ENCODE measurements at regions not wholly inside any gene's neighbourhood (a gene's known extent, or its start where the extent isn't known, plus 50 kb on each side); places are given as distances from the start of the nearest gene placed in this dataset.

DNA sequence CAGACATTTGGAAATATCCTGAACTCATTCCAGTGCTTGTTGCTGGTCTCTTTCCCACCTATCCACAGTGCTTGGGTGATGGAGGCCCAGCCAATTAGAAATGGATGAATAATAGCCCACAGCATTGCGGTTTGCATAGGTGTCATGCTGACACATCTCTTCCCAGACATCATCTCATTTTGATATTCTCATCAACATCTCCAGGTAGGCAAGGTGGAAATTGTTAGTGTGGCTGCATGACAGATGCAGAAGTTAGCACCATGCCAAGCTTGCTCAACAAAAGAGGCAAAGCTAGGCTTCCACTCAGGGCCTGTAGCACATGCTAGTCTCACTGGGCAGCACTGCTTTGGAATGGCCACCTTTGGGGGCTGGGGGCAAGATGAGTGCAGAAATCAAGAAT lies 1118.9 kb downstream of the VRK1 start:
- Histone ChIP-seq H2BK120ac (ENCODE audit: low read depth, low read length) (no peak overlapping the region), H3K4me3 (ENCODE audit: insufficient read depth, low read depth, low read length) (no peak overlapping the region), H3K4me2 (ENCODE audit: low read depth, low read length) (no peak overlapping the region), H3K27me3 (ENCODE audit: control insufficient read depth, insufficient read depth, low read length) (no peaks in the 10 kb centered on the region), H4K91ac (ENCODE audit: insufficient read depth, low read depth, low read length) (no peak overlapping the region), H3K56ac (ENCODE audit: extremely low read depth, insufficient read depth, low read length) (no peak overlapping the region), H2AK5ac (ENCODE audit: low read depth, low read length) (no peak overlapping the region), H3K18ac (ENCODE audit: low read depth, low read length) (no peak overlapping the region), H3K9me3 (ENCODE audit: control insufficient read depth, insufficient read depth, low read length) (peaks cover 35% of the 10 kb centered on the region), H2AK9ac (replicated peaks; ENCODE audit: low read depth, low read length, poor library complexity) (no peak overlapping the region), H3K23ac (ENCODE audit: low read depth, low read length) (no peak overlapping the region), H3K9me1 (ENCODE audit: insufficient read depth, low read length) (no peaks in the 10 kb centered on the region), H3K14ac (replicated peaks; ENCODE audit: low read depth, low read length) (no peak overlapping the region), H2BK5ac (ENCODE audit: low read depth, low read length, poor library complexity, severe bottlenecking) (no peak overlapping the region), H3K27ac (ENCODE audit: insufficient read depth, low read length) (no peak overlapping the region), H2AFZ (replicated peaks; ENCODE audit: low read length, poor library complexity) (no peak overlapping the region), H4K8ac (ENCODE audit: low read depth in 2 of 2, low read length in 2 of 2) (no peak overlapping the region), H3K4me1 (ENCODE audit: control insufficient read depth, insufficient read depth, low read length) (no peaks in the 10 kb centered on the region), H3K79me1 (ENCODE audit: low read depth in 1 of 2, low read length in 2 of 2) (no peaks in the 10 kb centered on the region), H4K5ac (ENCODE audit: low read depth, low read length) (no peak overlapping the region), H2BK20ac (ENCODE audit: low read depth, low read length) (no peak overlapping the region), H3K36me3 (ENCODE audit: control insufficient read depth, insufficient read depth, low read length) (no peaks in the 10 kb centered on the region), H3K4ac (ENCODE audit: low read depth, low read length) (no peak overlapping the region), H2BK15ac (ENCODE audit: low read depth, low read length) (no peak overlapping the region), H4K20me1 (ENCODE audit: insufficient read depth, low read length) (no peaks in the 10 kb centered on the region), H3K9ac (ENCODE audit: low read depth, low read length) (no peak overlapping the region)
- no TSS peak for BruUV-seq (replicated peaks)
- ATAC-seq (ENCODE audit: low read depth), result no peak
- no CpG with 5 or more reads among the region's 1 CpG for WGBS, 2 experiments (ENCODE audit: extremely low coverage in 2 of 2, insufficient read length in 1 of 2)
- DNase-seq, result no peak
- intact Hi-C loops (cut with micrococcal nuclease) (no loop called here), dilution Hi-C loops (cut with HindIII; ENCODE audit: low sequenced_read_pairs, unreplicated experiment) (no loop called here), in situ Hi-C loops (cut with MboI; ENCODE audit: low sequenced_read_pairs) (no loop called here)
- POLR2A ChIA-PET (ENCODE audit: unreplicated experiment), result no interaction called here
- TF ChIP-seq, protein P1, sequence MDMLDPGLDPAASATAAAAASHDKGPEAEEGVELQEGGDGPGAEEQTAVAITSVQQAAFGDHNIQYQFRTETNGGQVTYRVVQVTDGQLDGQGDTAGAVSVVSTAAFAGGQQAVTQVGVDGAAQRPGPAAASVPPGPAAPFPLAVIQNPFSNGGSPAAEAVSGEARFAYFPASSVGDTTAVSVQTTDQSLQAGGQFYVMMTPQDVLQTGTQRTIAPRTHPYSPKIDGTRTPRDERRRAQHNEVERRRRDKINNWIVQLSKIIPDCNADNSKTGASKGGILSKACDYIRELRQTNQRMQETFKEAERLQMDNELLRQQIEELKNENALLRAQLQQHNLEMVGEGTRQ (IDR thresholded peaks at IDR 0.05; ENCODE audit: low read depth, low read length), result no peak
- no peak for TF ChIP-seq POLR2A (IDR thresholded peaks at IDR 0.05; ENCODE audit: low read depth, low read length)
- no peak for TF ChIP-seq CEBPB (IDR thresholded peaks at IDR 0.05; ENCODE audit: low read depth, low read length)
- no peak for TF ChIP-seq RFX5 (IDR thresholded peaks at IDR 0.05; ENCODE audit: low read depth, low read length)
- no peak for TF ChIP-seq MAZ (IDR thresholded peaks at IDR 0.05; ENCODE audit: borderline replicate concordance, low read depth, low read length)
- TF ChIP-seq RCOR1 (IDR thresholded peaks at IDR 0.05; ENCODE audit: insufficient replicate concordance, low read length), result no peak
- TF ChIP-seq BHLHE40 (IDR thresholded peaks at IDR 0.05; ENCODE audit: low read depth, low read length), result no peak
- no peak for TF ChIP-seq MAFK (IDR thresholded peaks at IDR 0.05; ENCODE audit: low read depth, low read length)
- TF ChIP-seq, protein P2, sequence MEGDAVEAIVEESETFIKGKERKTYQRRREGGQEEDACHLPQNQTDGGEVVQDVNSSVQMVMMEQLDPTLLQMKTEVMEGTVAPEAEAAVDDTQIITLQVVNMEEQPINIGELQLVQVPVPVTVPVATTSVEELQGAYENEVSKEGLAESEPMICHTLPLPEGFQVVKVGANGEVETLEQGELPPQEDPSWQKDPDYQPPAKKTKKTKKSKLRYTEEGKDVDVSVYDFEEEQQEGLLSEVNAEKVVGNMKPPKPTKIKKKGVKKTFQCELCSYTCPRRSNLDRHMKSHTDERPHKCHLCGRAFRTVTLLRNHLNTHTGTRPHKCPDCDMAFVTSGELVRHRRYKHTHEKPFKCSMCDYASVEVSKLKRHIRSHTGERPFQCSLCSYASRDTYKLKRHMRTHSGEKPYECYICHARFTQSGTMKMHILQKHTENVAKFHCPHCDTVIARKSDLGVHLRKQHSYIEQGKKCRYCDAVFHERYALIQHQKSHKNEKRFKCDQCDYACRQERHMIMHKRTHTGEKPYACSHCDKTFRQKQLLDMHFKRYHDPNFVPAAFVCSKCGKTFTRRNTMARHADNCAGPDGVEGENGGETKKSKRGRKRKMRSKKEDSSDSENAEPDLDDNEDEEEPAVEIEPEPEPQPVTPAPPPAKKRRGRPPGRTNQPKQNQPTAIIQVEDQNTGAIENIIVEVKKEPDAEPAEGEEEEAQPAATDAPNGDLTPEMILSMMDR (conservative IDR thresholded peaks at IDR 0.05; ENCODE audit: low read depth, low read length), result no peak
- no peak for TF ChIP-seq RAD21 (IDR thresholded peaks at IDR 0.05; ENCODE audit: low read length)
- no peak for TF ChIP-seq CHD1 (IDR thresholded peaks at IDR 0.05; ENCODE audit: low read depth, low read length)
- TF ChIP-seq NFE2L2 (IDR thresholded peaks at IDR 0.05; ENCODE audit: low read depth, low read length), result no peak
- no peak for TF ChIP-seq SMC3 (IDR thresholded peaks at IDR 0.05; ENCODE audit: low read depth, low read length)
- TF ChIP-seq MXI1 (IDR thresholded peaks at IDR 0.05; ENCODE audit: borderline replicate concordance, low read depth, low read length), result no peak
- no peak for TF ChIP-seq FOS (IDR thresholded peaks at IDR 0.05; ENCODE audit: low read depth, low read length)
- TF ChIP-seq, protein P3, sequence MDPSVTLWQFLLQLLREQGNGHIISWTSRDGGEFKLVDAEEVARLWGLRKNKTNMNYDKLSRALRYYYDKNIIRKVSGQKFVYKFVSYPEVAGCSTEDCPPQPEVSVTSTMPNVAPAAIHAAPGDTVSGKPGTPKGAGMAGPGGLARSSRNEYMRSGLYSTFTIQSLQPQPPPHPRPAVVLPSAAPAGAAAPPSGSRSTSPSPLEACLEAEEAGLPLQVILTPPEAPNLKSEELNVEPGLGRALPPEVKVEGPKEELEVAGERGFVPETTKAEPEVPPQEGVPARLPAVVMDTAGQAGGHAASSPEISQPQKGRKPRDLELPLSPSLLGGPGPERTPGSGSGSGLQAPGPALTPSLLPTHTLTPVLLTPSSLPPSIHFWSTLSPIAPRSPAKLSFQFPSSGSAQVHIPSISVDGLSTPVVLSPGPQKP (IDR thresholded peaks at IDR 0.05; ENCODE audit: borderline replicate concordance, low read depth, low read length), result no peak
- CTCF ChIA-PET, result no interaction called here

Data from IMR-90 (cell line).